OCI-LY1 (cell line): ENCODE measurements at regions not wholly inside any gene's neighbourhood (a gene's known extent, or its start where the extent isn't known, plus 50 kb on each side); places are given as distances from the start of the nearest gene placed in this dataset.
"Not testable (repeated sequence)": the region's sequence is repeated elsewhere in the genome, so short reads cannot be mapped to it uniquely, and the experiment has no call there.

Experiments used
- H2AFZ ChIP-seq: fragments of 200-600 bp; sonication (generic), shearing (Covaris generic); 2 replicates; pipeline ENCODE4 v1.6.0; 2014; ENCODE audit warnings: antibody characterized with exemption, mild to moderate bottlenecking, low read length
- H3F3A ChIP-seq: fragments of 200-600 bp; sonication (generic), shearing (Covaris generic); 2 replicates; pipeline ENCODE4 v1.6.0; 2014; ENCODE audit warnings: mild to moderate bottlenecking, antibody characterized with exemption, low read length, moderate library complexity; ENCODE audit not compliant: insufficient read depth
- H3K27ac ChIP-seq: fragments of 200-600 bp; sonication (generic); 2 replicates; pipeline ENCODE4 v1.5.1; 2014; ENCODE audit warnings: low read length, mixed run types, mild to moderate bottlenecking, low read depth; ENCODE audit not compliant: poor library complexity, severe bottlenecking
- H3K27me3 ChIP-seq: fragments of 200-600 bp; sonication (generic); 2 replicates; pipeline ENCODE4 v1.6.0; 2014; ENCODE audit warnings: antibody characterized with exemption, mild to moderate bottlenecking, low read length, moderate library complexity; ENCODE audit not compliant: insufficient read depth
- H3K36me3 ChIP-seq: fragments of 200-600 bp; sonication (generic); 2 replicates; pipeline ENCODE4 v1.6.1; 2014; ENCODE audit warnings: mild to moderate bottlenecking, antibody characterized with exemption, low read length, moderate library complexity, mixed read lengths; ENCODE audit not compliant: insufficient read depth
- H3K4me1 ChIP-seq: fragments of 200-600 bp; sonication (generic); 2 replicates; pipeline ENCODE4 v1.5.1; 2014; ENCODE audit warnings: mild to moderate bottlenecking, low read length, moderate library complexity; ENCODE audit not compliant: insufficient read depth, severe bottlenecking
- H3K4me2 ChIP-seq: fragments of 200-600 bp; sonication (generic), shearing (Covaris generic); 2 replicates; pipeline ENCODE4 v1.6.1; 2014; ENCODE audit warnings: low read length
- H3K4me3 ChIP-seq: fragments of 200-600 bp; sonication (generic); 2 replicates; pipeline ENCODE4 v1.5.1; 2014; ENCODE audit warnings: low read length, low read depth, mild to moderate bottlenecking, mixed read lengths; ENCODE audit not compliant: poor library complexity, severe bottlenecking
- H3K79me2 ChIP-seq: fragments of 200-600 bp; shearing (Covaris generic); 2 replicates; pipeline ENCODE4 v1.6.1; 2016; ENCODE audit warnings: mixed run types, low read length, mixed read lengths; ENCODE audit not compliant: insufficient read depth
- H3K9ac ChIP-seq: fragments of 200-600 bp; sonication (generic), shearing (Covaris generic); 2 replicates; pipeline ENCODE4 v1.6.1; 2014; ENCODE audit warnings: mild to moderate bottlenecking, low read length, mixed read lengths
- H3K9me2 ChIP-seq: fragments of 200-600 bp; sonication (generic), shearing (Covaris generic); 2 replicates; pipeline ENCODE4 v1.6.1; 2014; ENCODE audit warnings: low read depth, mild to moderate bottlenecking, low read length, mixed read lengths
- H3K9me3 ChIP-seq: fragments of 200-600 bp; shearing (Covaris generic); 2 replicates; pipeline ENCODE4 v1.6.1; 2014; ENCODE audit warnings: low read length, mixed read lengths
- H4K20me1 ChIP-seq: fragments of 200-600 bp; sonication (generic), shearing (Covaris generic); 2 replicates; pipeline ENCODE4 v1.6.0; 2016; ENCODE audit warnings: mild to moderate bottlenecking, low read length; ENCODE audit not compliant: insufficient read depth
- CTCF ChIP-seq: fragments of 200-600 bp; sonication (generic), shearing (Covaris generic); IDR thresholded peaks from 2 replicates; pipeline ENCODE4 v1.5.1; 2017; ENCODE audit warnings: mild to moderate bottlenecking, antibody characterized with exemption, low read length, moderate library complexity, mixed read lengths
- EZH2 ChIP-seq: fragments of 200-600 bp; sonication (generic), shearing (Covaris generic); IDR thresholded peaks from 2 replicates; pipeline ENCODE4 v1.8.0; 2017; ENCODE audit warnings: borderline replicate concordance, mixed run types, mild to moderate bottlenecking, antibody characterized with exemption, low read length, moderate library complexity, mixed read lengths

- Histone ChIP-seq H3F3A (no peaks in the 10 kb centered on the region), H2AFZ (no peak overlapping the region), H3K9me2 (no peaks in the 10 kb centered on the region), H3K27me3 (no peaks in the 10 kb centered on the region), H3K36me3 (no peaks in the 10 kb centered on the region), H3K79me2 (no peaks in the 10 kb centered on the region), H3K9me3 (no peaks in the 10 kb centered on the region), H3K9ac (no peak overlapping the region), H3K4me1 (no peaks in the 10 kb centered on the region), H3K27ac (no peak overlapping the region), H4K20me1 (no peaks in the 10 kb centered on the region), H3K4me3 (no peak overlapping the region), H3K4me2 (no peak overlapping the region)
- no peak for TF ChIP-seq EZH2
- TF ChIP-seq CTCF: no peak
These were observed 122.3 kb downstream of the SHANK2 start for GRCh38 chr11:71130106-71130505.

- Histone ChIP-seq H3K9ac (no peak overlapping the region), H3K9me2 (no peaks in the 10 kb centered on the region), H3K79me2 (no peaks in the 10 kb centered on the region), H3F3A (no peaks in the 10 kb centered on the region), H3K4me3 (no peak overlapping the region), H2AFZ (no peak overlapping the region), H3K27ac (no peak overlapping the region), H3K27me3 (no peaks in the 10 kb centered on the region), H4K20me1 (no peaks in the 10 kb centered on the region), H3K9me3 (no peaks in the 10 kb centered on the region), H3K4me2 (no peak overlapping the region), H3K4me1 (no peaks in the 10 kb centered on the region), H3K36me3 (no peaks in the 10 kb centered on the region)
- TF ChIP-seq CTCF (no peak), EZH2 (no peak)
These were observed 122.8 kb downstream of the SHANK2 start for GRCh38 chr11:71129624-71130023.

GRCh38 chr11:71127806-71128205 lies 124.6 kb downstream of the SHANK2 start:
- Histone ChIP-seq H3K9ac (no peak overlapping the region), H3K4me1 (no peaks in the 10 kb centered on the region), H3F3A (no peaks in the 10 kb centered on the region), H3K79me2 (no peaks in the 10 kb centered on the region), H3K27me3 (no peaks in the 10 kb centered on the region), H4K20me1 (no peaks in the 10 kb centered on the region), H3K27ac (no peak overlapping the region), H3K36me3 (no peaks in the 10 kb centered on the region), H2AFZ (no peak overlapping the region), H3K4me3 (no peak overlapping the region), H3K9me2 (no peaks in the 10 kb centered on the region), H3K9me3 (no peaks in the 10 kb centered on the region), H3K4me2 (no peak overlapping the region)
- no peak for TF ChIP-seq CTCF
- TF ChIP-seq EZH2: no peak

- H3K27me3 ChIP-seq, H2AFZ ChIP-seq, H4K20me1 ChIP-seq, H3K4me3 ChIP-seq, H3K4me2 ChIP-seq, H3F3A ChIP-seq, H3K4me1 ChIP-seq, H3K9ac ChIP-seq, H3K79me2 ChIP-seq, H3K9me2 ChIP-seq, H3K9me3 ChIP-seq, H3K36me3 ChIP-seq, H3K27ac ChIP-seq: not testable (repeated sequence)
These were observed 126.0 kb downstream of the SHANK2 start for GRCh38 chr11:71126401-71126800.
